Fibroblast of villous mesenchyme (primary cell): ENCODE measurements at regions not wholly inside any gene's neighbourhood (a gene's known extent, or its start where the extent isn't known, plus 50 kb on each side); places are given as distances from the start of the nearest gene placed in this dataset.

Experiments used
- DNase-seq: peaks from one replicate; pipeline ENCODE4 v3.0.0-alpha.2; 2010; ENCODE audit warnings: low read depth
- H3K4me3 ChIP-seq: 2 replicates; pipeline ENCODE4 v1.5.1; 2011; ENCODE audit warnings: low read depth, mild to moderate bottlenecking, low read length
- CTCF ChIP-seq: IDR thresholded peaks from 2 replicates; pipeline ENCODE4 v1.5.1; 2012; ENCODE audit warnings: low read depth, mild to moderate bottlenecking, low read length; ENCODE audit not compliant: insufficient read depth

GRCh38 chr3:18758047-18758704 lies 333.0 kb upstream of the SATB1 start:
- H3K4me3 ChIP-seq, result no peak overlapping the region
- peak; percentile 1 for DNase-seq
- no peak for TF ChIP-seq CTCF

GRCh38 chr3:18757476-18757875 lies 332.3 kb upstream of the SATB1 start:
- no peak for DNase-seq
- TF ChIP-seq CTCF, result no peak
- no peak overlapping the region for H3K4me3 ChIP-seq

- no peak for TF ChIP-seq CTCF
- DNase-seq, result no peak
- H3K4me3 ChIP-seq, result no peak overlapping the region
Observed at GRCh38 chr3:18752273-18752934, 327.3 kb upstream of the SATB1 start.

- DNase-seq, result no peak
- TF ChIP-seq CTCF, result no peak
- H3K4me3 ChIP-seq, result no peak overlapping the region
Observed at GRCh38 chr3:18751514-18751913, 326.4 kb upstream of the SATB1 start.

GRCh38 chr3:18747383-18747782 lies 322.2 kb upstream of the SATB1 start:
- no peak for TF ChIP-seq CTCF
- H3K4me3 ChIP-seq, result no peak overlapping the region
- DNase-seq, result no peak

GRCh38 chr3:18745472-18745871 lies 320.3 kb upstream of the SATB1 start:
- no peak for TF ChIP-seq CTCF
- H3K4me3 ChIP-seq, result no peak overlapping the region
- no peak for DNase-seq
